Tibial artery (tissue), 4 donors: ENCODE measurements at regions not wholly inside any gene's neighbourhood (a gene's known extent, or its start where the extent isn't known, plus 50 kb on each side); places are given as distances from the start of the nearest gene placed in this dataset.
A peak's percentile ranks its signal among the peaks of the same experiment; 100 is the strongest.

Source experiments
- DNase-seq, 2 donors: peaks; one replicate each; pipeline ENCODE4 v3.0.0-alpha.2; 2019
- H3K27ac ChIP-seq, 2 donors: fragments of 200-600 bp; sonication (generic) in 1 of 2; 1 replicate in 1 of 2; 2 replicates in 1 of 2; pipeline ENCODE4 v1.5.1; 2018 to 2019; ENCODE audit warnings: mild to moderate bottlenecking in 1 of 2
- H3K27me3 ChIP-seq, 2 donors: fragments of 200-600 bp; sonication (generic) in 1 of 2; one replicate each; pipeline versions ENCODE4 v1.5.1 to v1.6.0; 2016 to 2019
- H3K36me3 ChIP-seq, 3 donors: fragments of 200-600 bp; sonication (generic) in 2 of 3; one replicate each; pipeline ENCODE4 v1.5.1; 2016 to 2019; ENCODE audit warnings: mild to moderate bottlenecking in 2 of 3
- H3K4me1 ChIP-seq, 4 donors: fragments of 200-600 bp; sonication (generic) in 2 of 4; 1 replicate in 3 of 4; 2 replicates in 1 of 4; pipeline ENCODE4 v1.5.1; 2016 to 2019
- H3K4me3 ChIP-seq, 2 donors: fragments of 200-600 bp; sonication (generic) in 1 of 2; 1 replicate in 1 of 2; 2 replicates in 1 of 2; pipeline ENCODE4 v1.5.1; 2018 to 2019; ENCODE audit warnings: mild to moderate bottlenecking in 2 of 2
- H3K9me3 ChIP-seq, 3 donors: fragments of 200-600 bp; sonication (generic) in 1 of 3; one replicate each; pipeline ENCODE4 v1.5.1; 2016 to 2019
- CTCF ChIP-seq, 2 experiments: fragments of 200-600 bp in 1 of 2; fragments of 450-650 bp in 1 of 2; IDR thresholded peaks; one replicate each; pipeline ENCODE4 v1.5.1; 2017 to 2019; ENCODE audit warnings: antibody characterized with exemption in 2 of 2, mild to moderate bottlenecking in 1 of 2, moderate library complexity in 1 of 2
- intact Hi-C: fragments of 100-400 bp; cut with DNase I; formaldehyde crosslinking; loops from one replicate; pipeline ENCODE4 v1.15.0; 2023; ENCODE audit warnings: low total_unique reads

GRCh38 chr19:30686176-30686820 lies 314.1 kb downstream of the ZNF536 start:
- no peak for DNase-seq
- Histone ChIP-seq H3K4me1 (peaks cover 0 to 4% (median 0%) of the 10 kb centered on the region in 4 donors), H3K9me3 (no peaks in the 10 kb centered on the region), H3K27ac (no peak overlapping the region), H3K4me3 (no peak overlapping the region), H3K27me3 (peaks cover 0 to 69% of the 10 kb centered on the region in 2 donors), H3K36me3 (no peaks in the 10 kb centered on the region)
- intact Hi-C loops, result loop anchor here (5.0 kb wide), 1 partner anchor 1536 kb away; no protein-coding TSS in a partner anchor
- TF ChIP-seq CTCF (IDR thresholded peaks at IDR 0.05), result no peak

GRCh38 chr19:30685426-30686000 lies 313.3 kb downstream of the ZNF536 start:
- intact Hi-C loops, result loop anchor here (5.0 kb wide), 1 partner anchor 1537 kb away; no protein-coding TSS in a partner anchor
- peaks cover 0 to 65% of the 10 kb centered on the region in 2 donors for H3K27me3 ChIP-seq
- no peak for TF ChIP-seq CTCF (IDR thresholded peaks at IDR 0.05)
- no peak for DNase-seq
- H3K27ac ChIP-seq, result no peak overlapping the region
- H3K9me3 ChIP-seq, result no peaks in the 10 kb centered on the region
- H3K4me1 ChIP-seq, result peaks cover 0 to 4% (median 0%) of the 10 kb centered on the region in 4 donors
- no peak overlapping the region for H3K4me3 ChIP-seq
- H3K36me3 ChIP-seq, result no peaks in the 10 kb centered on the region

DNA sequence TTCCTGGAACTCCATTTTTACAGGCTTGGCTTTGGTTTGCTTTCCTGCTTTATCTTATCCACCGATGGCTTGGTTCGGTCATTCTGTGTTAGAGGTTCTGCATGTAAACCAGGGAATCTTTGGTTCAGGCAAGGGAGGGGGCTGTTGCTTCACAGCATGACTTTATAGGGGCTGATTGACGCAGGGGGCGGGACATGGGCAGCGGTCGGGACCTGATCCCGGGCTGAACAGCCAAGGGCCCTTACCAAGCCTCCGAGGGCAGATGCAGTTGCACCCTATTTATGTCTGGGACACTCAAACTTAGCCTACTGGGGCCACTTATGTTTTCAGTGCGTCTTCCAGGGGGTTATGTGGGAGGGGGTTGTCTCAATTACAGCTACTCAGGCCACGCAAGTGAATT lies 312.4 kb downstream of the ZNF536 start:
- peaks cover 0 to 66% of the 10 kb centered on the region in 2 donors for H3K27me3 ChIP-seq
- intact Hi-C loops, result loop anchor here (5.0 kb wide), 1 partner anchor 1538 kb away; no protein-coding TSS in a partner anchor

DNA sequence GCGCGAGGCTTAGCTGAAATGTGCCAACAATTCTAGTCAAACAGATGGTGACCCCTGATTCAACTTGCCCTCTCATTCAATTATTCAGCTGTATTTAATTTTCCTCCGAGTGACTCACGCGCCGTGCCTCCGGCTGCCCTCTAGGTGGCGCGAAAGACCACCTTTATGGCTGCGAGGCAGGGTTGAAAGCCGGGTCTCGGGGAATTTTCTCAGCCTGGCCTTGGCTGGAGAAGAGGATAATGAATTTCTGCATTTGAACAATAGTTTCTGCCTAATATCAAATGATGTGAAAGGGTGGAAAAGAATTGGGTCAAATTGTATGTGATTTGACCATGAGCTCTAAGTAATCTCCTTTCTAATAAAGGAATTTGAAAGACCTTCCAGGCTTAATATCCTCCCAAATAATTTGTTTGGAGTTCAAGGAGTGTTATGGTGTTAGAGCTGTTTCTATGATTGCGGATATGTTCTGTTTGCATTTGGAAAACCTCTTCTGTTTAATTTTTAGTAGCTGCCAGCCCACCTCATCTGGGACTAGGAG lies 310.9 kb downstream of the ZNF536 start:
- intact Hi-C loops, result no loop called here
- peak; percentile 72 to 82 for TF ChIP-seq CTCF (IDR thresholded peaks at IDR 0.05)
- Histone ChIP-seq H3K36me3 (no peaks in the 10 kb centered on the region), H3K9me3 (no peaks in the 10 kb centered on the region), H3K4me3 (no peak overlapping the region), H3K27me3 (peaks cover 0 to 66% of the 10 kb centered on the region in 2 donors), H3K27ac (no peak overlapping the region), H3K4me1 (peaks cover 0 to 4% (median 0%) of the 10 kb centered on the region in 4 donors)
- peak; percentile 69 to 76 for DNase-seq

More for the DNA sequence above, 312.4 kb downstream of the ZNF536 start:
- H3K27ac ChIP-seq, result no peak overlapping the region
- peaks cover 0 to 4% (median 0%) of the 10 kb centered on the region in 4 donors for H3K4me1 ChIP-seq
- no peak for TF ChIP-seq CTCF (IDR thresholded peaks at IDR 0.05)
- H3K4me3 ChIP-seq, result no peak overlapping the region
- no peaks in the 10 kb centered on the region for H3K36me3 ChIP-seq
- H3K9me3 ChIP-seq, result no peaks in the 10 kb centered on the region
- no peak for DNase-seq

- Histone ChIP-seq H3K27ac (no peak overlapping the region), H3K9me3 (no peaks in the 10 kb centered on the region), H3K27me3 (peaks cover 0 to 66% of the 10 kb centered on the region in 2 donors), H3K4me3 (no peak overlapping the region), H3K36me3 (no peaks in the 10 kb centered on the region), H3K4me1 (peaks cover 0 to 4% (median 0%) of the 10 kb centered on the region in 4 donors)
- intact Hi-C loops, result no loop called here
- DNase-seq, result no peak
- no peak for TF ChIP-seq CTCF (IDR thresholded peaks at IDR 0.05)
Observed at GRCh38 chr19:30682146-30682998, 310.2 kb downstream of the ZNF536 start.
